ENCODE measurements at regions not wholly inside any gene's neighbourhood (a gene's known extent, or its start where the extent isn't known, plus 50 kb on each side); places are given as distances from the start of the nearest gene placed in this dataset.

- Histone ChIP-seq H3K4me3 (ENCODE audit: low read depth, low read length, poor library complexity, severe bottlenecking) (no peak overlapping the region), H3K36me3 (ENCODE audit: insufficient read depth, low read length) (no peaks in the 10 kb centered on the region), H3K4me2 (ENCODE audit: low read length) (no peak overlapping the region; the same call in 1 of the 2 replicates), H3K27ac (ENCODE audit: low read depth, low read length, poor library complexity, severe bottlenecking) (no peak overlapping the region), H3K79me2 (ENCODE audit: insufficient read depth, low read length) (no peaks in the 10 kb centered on the region), H3K9ac (ENCODE audit: low read length) (no peak overlapping the region), H3K9me2 (ENCODE audit: low read depth, low read length) (no peaks in the 10 kb centered on the region), H4K20me1 (ENCODE audit: insufficient read depth, low read length) (no peaks in the 10 kb centered on the region), H2AFZ (ENCODE audit: low read length) (no peak overlapping the region), H3K9me3 (ENCODE audit: low read length) (no peaks in the 10 kb centered on the region), H3K27me3 (ENCODE audit: insufficient read depth, low read length) (no peaks in the 10 kb centered on the region), H3F3A (ENCODE audit: insufficient read depth, low read length) (no peaks in the 10 kb centered on the region), H3K4me1 (ENCODE audit: insufficient read depth, low read length, severe bottlenecking) (no peaks in the 10 kb centered on the region)
- TF ChIP-seq CTCF (IDR thresholded peaks at IDR 0.05; ENCODE audit: low read length) (no peak), EZH2 (IDR thresholded peaks at IDR 0.05; ENCODE audit: borderline replicate concordance, low read length) (no peak)
Measured at GRCh38 chr13:105914291-105915036, 621.0 kb downstream of the EFNB2 start.

- H3K4me1 ChIP-seq (ENCODE audit: insufficient read depth, low read length, severe bottlenecking) = no peaks in the 10 kb centered on the region
- no peak overlapping the region for H3K4me2 ChIP-seq (ENCODE audit: low read length)
- no peaks in the 10 kb centered on the region for H3K36me3 ChIP-seq (ENCODE audit: insufficient read depth, low read length)
- H3K79me2 ChIP-seq (ENCODE audit: insufficient read depth, low read length) = no peaks in the 10 kb centered on the region
- H2AFZ ChIP-seq (ENCODE audit: low read length) = no peak overlapping the region
- no peak overlapping the region for H3K9ac ChIP-seq (ENCODE audit: low read length)
- H3F3A ChIP-seq (ENCODE audit: insufficient read depth, low read length) = no peaks in the 10 kb centered on the region
- H3K9me2 ChIP-seq (ENCODE audit: low read depth, low read length) = no peaks in the 10 kb centered on the region
- H3K9me3 ChIP-seq (ENCODE audit: low read length) = no peaks in the 10 kb centered on the region
- H3K27me3 ChIP-seq (ENCODE audit: insufficient read depth, low read length) = no peaks in the 10 kb centered on the region
- no peaks in the 10 kb centered on the region for H4K20me1 ChIP-seq (ENCODE audit: insufficient read depth, low read length)
- no peak overlapping the region for H3K4me3 ChIP-seq (ENCODE audit: low read depth, low read length, poor library complexity, severe bottlenecking)
- no peak overlapping the region for H3K27ac ChIP-seq (ENCODE audit: low read depth, low read length, poor library complexity, severe bottlenecking)
- no peak for TF ChIP-seq CTCF (IDR thresholded peaks at IDR 0.05; ENCODE audit: low read length)
- no peak for TF ChIP-seq EZH2 (IDR thresholded peaks at IDR 0.05; ENCODE audit: borderline replicate concordance, low read length)
Measured at GRCh38 chr13:105908586-105908985, 626.9 kb downstream of the EFNB2 start.

DNA sequence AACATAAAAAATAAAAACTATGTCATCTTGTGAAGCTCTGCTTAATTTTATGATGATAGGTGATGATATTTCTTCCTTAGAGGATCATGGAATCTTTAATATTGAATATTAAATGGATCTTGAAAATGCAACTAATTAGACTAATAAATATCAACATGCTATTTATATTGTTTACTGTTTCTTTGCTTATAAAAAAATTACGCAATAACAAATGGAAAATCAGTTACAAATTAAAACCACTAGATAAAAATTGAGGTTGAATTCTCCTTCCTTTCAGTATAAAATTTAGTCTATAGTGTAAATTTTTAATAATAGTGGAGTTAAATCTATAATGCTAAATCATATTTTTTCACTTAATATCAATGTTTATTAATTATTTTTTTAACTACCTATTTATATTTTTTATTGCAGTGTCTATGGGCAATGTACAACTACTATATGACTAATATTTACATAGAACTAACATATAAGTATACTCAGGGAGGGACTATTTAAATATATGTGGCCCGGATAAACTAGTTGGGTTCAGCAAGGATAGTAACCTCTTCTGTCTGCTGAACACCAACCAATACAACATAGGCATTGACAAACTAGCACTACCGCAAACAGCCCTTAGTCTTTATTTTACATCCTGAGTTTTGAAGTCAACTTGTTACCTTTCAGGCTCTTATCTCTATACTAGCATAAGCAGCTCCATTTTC is 628.0 kb downstream of the EFNB2 start:
- no peaks in the 10 kb centered on the region for H3F3A ChIP-seq (ENCODE audit: insufficient read depth, low read length)
- no peaks in the 10 kb centered on the region for H3K27me3 ChIP-seq (ENCODE audit: insufficient read depth, low read length)
- H2AFZ ChIP-seq (ENCODE audit: low read length) = no peak overlapping the region
- no peak overlapping the region for H3K27ac ChIP-seq (ENCODE audit: low read depth, low read length, poor library complexity, severe bottlenecking)
- H3K4me2 ChIP-seq (ENCODE audit: low read length) = no peak overlapping the region
- H3K9ac ChIP-seq (ENCODE audit: low read length) = no peak overlapping the region
- no peaks in the 10 kb centered on the region for H3K36me3 ChIP-seq (ENCODE audit: insufficient read depth, low read length)
- no peaks in the 10 kb centered on the region for H3K79me2 ChIP-seq (ENCODE audit: insufficient read depth, low read length)
- H3K4me3 ChIP-seq (ENCODE audit: low read depth, low read length, poor library complexity, severe bottlenecking) = no peak overlapping the region
- H3K9me2 ChIP-seq (ENCODE audit: low read depth, low read length) = no peaks in the 10 kb centered on the region
- no peaks in the 10 kb centered on the region for H3K9me3 ChIP-seq (ENCODE audit: low read length)
- no peaks in the 10 kb centered on the region for H3K4me1 ChIP-seq (ENCODE audit: insufficient read depth, low read length, severe bottlenecking)
- H4K20me1 ChIP-seq (ENCODE audit: insufficient read depth, low read length) = no peaks in the 10 kb centered on the region
- TF ChIP-seq EZH2 (IDR thresholded peaks at IDR 0.05; ENCODE audit: borderline replicate concordance, low read length) (no peak), CTCF (IDR thresholded peaks at IDR 0.05; ENCODE audit: low read length) (no peak)
